Loucy (cell line): ENCODE measurements at regions not wholly inside any gene's neighbourhood (a gene's known extent, or its start where the extent isn't known, plus 50 kb on each side); places are given as distances from the start of the nearest gene placed in this dataset.

ENCODE experiments used
- H2AFZ ChIP-seq: fragments of 200-600 bp; sonication (generic); 2 replicates; pipeline ENCODE4 v1.6.0; 2016; ENCODE audit warnings: antibody characterized with exemption, mild to moderate bottlenecking, low read length, moderate library complexity
- H3F3A ChIP-seq: fragments of 200-600 bp; 2 replicates; pipeline ENCODE4 v1.6.0; 2016; ENCODE audit warnings: antibody characterized with exemption, low read depth, mild to moderate bottlenecking
- H3K27me3 ChIP-seq: fragments of 200-600 bp; sonication (generic); 2 replicates; pipeline ENCODE4 v1.6.1; 2014; ENCODE audit warnings: low read length, mild to moderate bottlenecking; ENCODE audit not compliant: insufficient read depth, poor library complexity, severe bottlenecking
- H3K36me3 ChIP-seq: fragments of 200-600 bp; sonication (generic); 2 replicates; pipeline ENCODE4 v1.6.1; 2016; ENCODE audit warnings: low read length; ENCODE audit not compliant: insufficient read depth
- H3K4me1 ChIP-seq: fragments of 200-600 bp; sonication (generic); 2 replicates; pipeline ENCODE4 v1.5.1; 2014; ENCODE audit warnings: low read length, mild to moderate bottlenecking; ENCODE audit not compliant: insufficient read depth, poor library complexity, severe bottlenecking
- H3K4me2 ChIP-seq: fragments of 200-600 bp; sonication (generic); 2 replicates; pipeline ENCODE4 v1.6.0; 2014; ENCODE audit warnings: antibody characterized with exemption, low read length, low read depth, mild to moderate bottlenecking; ENCODE audit not compliant: poor library complexity, severe bottlenecking
- H3K4me3 ChIP-seq: fragments of 200-600 bp; sonication (generic); 2 replicates; pipeline ENCODE4 v1.5.1; 2014; ENCODE audit warnings: low read length, mild to moderate bottlenecking, mixed read lengths; ENCODE audit not compliant: poor library complexity, severe bottlenecking
- H3K79me2 ChIP-seq: fragments of 200-600 bp; sonication (generic); 2 replicates; pipeline ENCODE4 v1.6.1; 2014; ENCODE audit warnings: low read length; ENCODE audit not compliant: insufficient read depth
- H3K9ac ChIP-seq: fragments of 200-600 bp; sonication (generic); 2 replicates; pipeline ENCODE4 v1.6.0; 2014; ENCODE audit warnings: mild to moderate bottlenecking, low read depth, low read length, moderate library complexity; ENCODE audit not compliant: poor library complexity, severe bottlenecking
- H3K9me2 ChIP-seq: fragments of 200-600 bp; sonication (generic); replicated peaks from 2 replicates; pipeline ENCODE4 v1.6.1; 2016; ENCODE audit warnings: low read depth, low read length, mixed read lengths
- H3K9me3 ChIP-seq: fragments of 200-600 bp; sonication (generic); 2 replicates; pipeline ENCODE4 v1.6.1; 2014; ENCODE audit warnings: mild to moderate bottlenecking, antibody characterized with exemption, low read length, low read depth; ENCODE audit not compliant: insufficient read depth
- H4K20me1 ChIP-seq: fragments of 200-600 bp; sonication (generic); 2 replicates; pipeline ENCODE4 v1.6.0; 2014; ENCODE audit warnings: antibody characterized with exemption, low read length, mild to moderate bottlenecking; ENCODE audit not compliant: insufficient read depth, poor library complexity, severe bottlenecking
- CTCF ChIP-seq: fragments of 200-600 bp; sonication (generic); conservative IDR thresholded peaks from 2 replicates; pipeline ENCODE4 v1.5.1; 2014; ENCODE audit warnings: mild to moderate bottlenecking, antibody characterized with exemption, low read length
- EZH2phosphoT487 ChIP-seq: fragments of 200-600 bp; IDR thresholded peaks from 2 replicates; pipeline ENCODE4 v1.6.1; 2018; ENCODE audit warnings: antibody characterized with exemption, mild to moderate bottlenecking, moderate library complexity, borderline replicate concordance

- no peaks in the 10 kb centered on the region for H3K4me1 ChIP-seq
- no peaks in the 10 kb centered on the region for H3K36me3 ChIP-seq
- H3K79me2 ChIP-seq, result no peaks in the 10 kb centered on the region
- peaks cover 5% of the 10 kb centered on the region; the same call in 1 of the 2 replicates for H3K9me3 ChIP-seq
- H3K4me2 ChIP-seq, result no peak overlapping the region
- no peak overlapping the region for H3K4me3 ChIP-seq
- H4K20me1 ChIP-seq, result no peaks in the 10 kb centered on the region
- H3F3A ChIP-seq, result no peaks in the 10 kb centered on the region
- no peak overlapping the region for H2AFZ ChIP-seq
- H3K9ac ChIP-seq, result no peak overlapping the region
- no peak for TF ChIP-seq EZH2phosphoT487
- TF ChIP-seq CTCF, result no peak
- H3K9me2 ChIP-seq, result no peaks in the 10 kb centered on the region
- no peaks in the 10 kb centered on the region for H3K27me3 ChIP-seq
Observed at GRCh38 chr1:14535619-14536355, 62.7 kb upstream of the KAZN start.

GRCh38 chr1:14538335-14538734 lies 60.1 kb upstream of the KAZN start:
- TF ChIP-seq EZH2phosphoT487, result no peak
- TF ChIP-seq CTCF, result no peak
- H3K79me2 ChIP-seq, result no peaks in the 10 kb centered on the region
- no peaks in the 10 kb centered on the region for H3K27me3 ChIP-seq
- H3K4me1 ChIP-seq, result no peaks in the 10 kb centered on the region
- H3K9ac ChIP-seq, result no peak overlapping the region
- no peaks in the 10 kb centered on the region for H3K36me3 ChIP-seq
- H3K4me2 ChIP-seq, result no peak overlapping the region
- H2AFZ ChIP-seq, result no peak overlapping the region
- peaks cover 5% of the 10 kb centered on the region; the same call in 1 of the 2 replicates for H3K9me3 ChIP-seq
- H4K20me1 ChIP-seq, result no peaks in the 10 kb centered on the region
- H3K9me2 ChIP-seq, result no peaks in the 10 kb centered on the region
- H3K4me3 ChIP-seq, result no peak overlapping the region
- H3F3A ChIP-seq, result no peaks in the 10 kb centered on the region

- no peak overlapping the region for H3K9ac ChIP-seq
- H2AFZ ChIP-seq, result no peak overlapping the region
- no peaks in the 10 kb centered on the region for H3K36me3 ChIP-seq
- H3K4me3 ChIP-seq, result no peak overlapping the region
- H4K20me1 ChIP-seq, result no peaks in the 10 kb centered on the region
- H3K4me2 ChIP-seq, result no peak overlapping the region
- H3K4me1 ChIP-seq, result no peaks in the 10 kb centered on the region
- no peaks in the 10 kb centered on the region for H3K9me2 ChIP-seq
- no peaks in the 10 kb centered on the region for H3F3A ChIP-seq
- no peaks in the 10 kb centered on the region for H3K79me2 ChIP-seq
- no peaks in the 10 kb centered on the region for H3K9me3 ChIP-seq
- TF ChIP-seq CTCF (no peak), EZH2phosphoT487 (no peak)
- no peaks in the 10 kb centered on the region for H3K27me3 ChIP-seq
Observed at GRCh38 chr1:14539309-14539708, 59.2 kb upstream of the KAZN start.
